Ishikawa (cell line): ENCODE measurements at regions not wholly inside any gene's neighbourhood (a gene's known extent, or its start where the extent isn't known, plus 50 kb on each side); places are given as distances from the start of the nearest gene placed in this dataset.

Experiments
- CEBPB ChIP-seq: IDR thresholded peaks from 2 replicates; pipeline ENCODE4 v1.6.1; 2012
- CREB1 ChIP-seq: IDR thresholded peaks from 2 replicates; pipeline ENCODE4 v1.6.1; 2012; ENCODE audit warnings: low read depth
- EGR1 ChIP-seq: IDR thresholded peaks from 2 replicates; pipeline ENCODE4 v1.6.1; 2012
- EP300 ChIP-seq: IDR thresholded peaks from 2 replicates; pipeline ENCODE4 v1.6.1; 2012; ENCODE audit warnings: borderline replicate concordance
- FOXM1 ChIP-seq: IDR thresholded peaks from 2 replicates; pipeline ENCODE4 v1.6.1; 2012; ENCODE audit warnings: low read depth, borderline replicate concordance
- NFIC ChIP-seq: IDR thresholded peaks from 2 replicates; pipeline ENCODE4 v1.6.1; 2012
- RAD21 ChIP-seq: IDR thresholded peaks from 2 replicates; pipeline ENCODE4 v1.6.1; 2012; ENCODE audit warnings: low read depth
- TAF1 ChIP-seq: IDR thresholded peaks from 2 replicates; pipeline ENCODE4 v1.6.1; 2012; ENCODE audit warnings: low read depth, mild to moderate bottlenecking
- TCF12 ChIP-seq: IDR thresholded peaks from 2 replicates; pipeline ENCODE4 v1.6.1; 2012; ENCODE audit warnings: low read depth
- TEAD4 ChIP-seq: IDR thresholded peaks from 2 replicates; pipeline ENCODE4 v1.6.1; 2012
- YY1 ChIP-seq: IDR thresholded peaks from 2 replicates; pipeline ENCODE4 v1.6.1; 2012; ENCODE audit warnings: low read depth
- ZBTB7A ChIP-seq: IDR thresholded peaks from 2 replicates; pipeline ENCODE4 v1.6.1; 2012; ENCODE audit warnings: low read depth
- TF ChIP-seq, protein P1 (sequence below): IDR thresholded peaks from 2 replicates; pipeline ENCODE4 v1.6.1; 2012
- TF ChIP-seq, protein P2 (sequence below): IDR thresholded peaks from 2 replicates; pipeline ENCODE4 v1.6.1; 2012
- TF ChIP-seq, protein P3 (sequence below): IDR thresholded peaks from 2 replicates; pipeline ENCODE4 v1.6.1; 2012; ENCODE audit warnings: low read depth, mild to moderate bottlenecking

DNA sequence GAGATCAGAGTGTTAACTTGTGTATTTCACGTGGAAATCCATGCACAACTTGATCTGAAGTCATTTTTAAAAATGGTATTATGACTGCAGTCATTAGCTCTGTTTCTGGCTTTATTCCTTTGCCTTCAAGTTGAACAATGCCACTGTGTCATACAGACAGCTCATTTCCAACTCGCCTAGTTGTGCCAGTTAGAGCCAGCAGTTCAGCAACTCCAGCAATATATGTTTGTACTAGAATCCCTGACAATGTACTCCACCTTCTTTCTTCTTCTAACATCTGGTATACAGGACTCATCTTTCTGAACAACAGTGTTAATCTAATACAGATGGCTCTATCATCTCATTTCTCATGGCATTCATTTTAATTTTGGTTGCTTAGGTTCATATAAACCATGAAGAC, 418.3 kb upstream of the POU3F2 start:
- TF ChIP-seq, protein P1, sequence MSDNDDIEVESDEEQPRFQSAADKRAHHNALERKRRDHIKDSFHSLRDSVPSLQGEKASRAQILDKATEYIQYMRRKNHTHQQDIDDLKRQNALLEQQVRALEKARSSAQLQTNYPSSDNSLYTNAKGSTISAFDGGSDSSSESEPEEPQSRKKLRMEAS = no peak
- TF ChIP-seq CREB1 = no peak
- no peak for TF ChIP-seq TEAD4
- no peak for TF ChIP-seq ZBTB7A
- no peak for TF ChIP-seq FOXM1
- TF ChIP-seq EGR1 = no peak
- TF ChIP-seq, protein P2, sequence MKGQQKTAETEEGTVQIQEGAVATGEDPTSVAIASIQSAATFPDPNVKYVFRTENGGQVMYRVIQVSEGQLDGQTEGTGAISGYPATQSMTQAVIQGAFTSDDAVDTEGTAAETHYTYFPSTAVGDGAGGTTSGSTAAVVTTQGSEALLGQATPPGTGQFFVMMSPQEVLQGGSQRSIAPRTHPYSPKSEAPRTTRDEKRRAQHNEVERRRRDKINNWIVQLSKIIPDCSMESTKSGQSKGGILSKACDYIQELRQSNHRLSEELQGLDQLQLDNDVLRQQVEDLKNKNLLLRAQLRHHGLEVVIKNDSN = no peak
- no peak for TF ChIP-seq TCF12
- no peak for TF ChIP-seq RAD21
- no peak for TF ChIP-seq YY1
- TF ChIP-seq, protein P3, sequence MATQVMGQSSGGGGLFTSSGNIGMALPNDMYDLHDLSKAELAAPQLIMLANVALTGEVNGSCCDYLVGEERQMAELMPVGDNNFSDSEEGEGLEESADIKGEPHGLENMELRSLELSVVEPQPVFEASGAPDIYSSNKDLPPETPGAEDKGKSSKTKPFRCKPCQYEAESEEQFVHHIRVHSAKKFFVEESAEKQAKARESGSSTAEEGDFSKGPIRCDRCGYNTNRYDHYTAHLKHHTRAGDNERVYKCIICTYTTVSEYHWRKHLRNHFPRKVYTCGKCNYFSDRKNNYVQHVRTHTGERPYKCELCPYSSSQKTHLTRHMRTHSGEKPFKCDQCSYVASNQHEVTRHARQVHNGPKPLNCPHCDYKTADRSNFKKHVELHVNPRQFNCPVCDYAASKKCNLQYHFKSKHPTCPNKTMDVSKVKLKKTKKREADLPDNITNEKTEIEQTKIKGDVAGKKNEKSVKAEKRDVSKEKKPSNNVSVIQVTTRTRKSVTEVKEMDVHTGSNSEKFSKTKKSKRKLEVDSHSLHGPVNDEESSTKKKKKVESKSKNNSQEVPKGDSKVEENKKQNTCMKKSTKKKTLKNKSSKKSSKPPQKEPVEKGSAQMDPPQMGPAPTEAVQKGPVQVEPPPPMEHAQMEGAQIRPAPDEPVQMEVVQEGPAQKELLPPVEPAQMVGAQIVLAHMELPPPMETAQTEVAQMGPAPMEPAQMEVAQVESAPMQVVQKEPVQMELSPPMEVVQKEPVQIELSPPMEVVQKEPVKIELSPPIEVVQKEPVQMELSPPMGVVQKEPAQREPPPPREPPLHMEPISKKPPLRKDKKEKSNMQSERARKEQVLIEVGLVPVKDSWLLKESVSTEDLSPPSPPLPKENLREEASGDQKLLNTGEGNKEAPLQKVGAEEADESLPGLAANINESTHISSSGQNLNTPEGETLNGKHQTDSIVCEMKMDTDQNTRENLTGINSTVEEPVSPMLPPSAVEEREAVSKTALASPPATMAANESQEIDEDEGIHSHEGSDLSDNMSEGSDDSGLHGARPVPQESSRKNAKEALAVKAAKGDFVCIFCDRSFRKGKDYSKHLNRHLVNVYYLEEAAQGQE = no peak
- no peak for TF ChIP-seq CEBPB
- no peak for TF ChIP-seq NFIC
- TF ChIP-seq TAF1 = no peak
- no peak for TF ChIP-seq EP300

DNA sequence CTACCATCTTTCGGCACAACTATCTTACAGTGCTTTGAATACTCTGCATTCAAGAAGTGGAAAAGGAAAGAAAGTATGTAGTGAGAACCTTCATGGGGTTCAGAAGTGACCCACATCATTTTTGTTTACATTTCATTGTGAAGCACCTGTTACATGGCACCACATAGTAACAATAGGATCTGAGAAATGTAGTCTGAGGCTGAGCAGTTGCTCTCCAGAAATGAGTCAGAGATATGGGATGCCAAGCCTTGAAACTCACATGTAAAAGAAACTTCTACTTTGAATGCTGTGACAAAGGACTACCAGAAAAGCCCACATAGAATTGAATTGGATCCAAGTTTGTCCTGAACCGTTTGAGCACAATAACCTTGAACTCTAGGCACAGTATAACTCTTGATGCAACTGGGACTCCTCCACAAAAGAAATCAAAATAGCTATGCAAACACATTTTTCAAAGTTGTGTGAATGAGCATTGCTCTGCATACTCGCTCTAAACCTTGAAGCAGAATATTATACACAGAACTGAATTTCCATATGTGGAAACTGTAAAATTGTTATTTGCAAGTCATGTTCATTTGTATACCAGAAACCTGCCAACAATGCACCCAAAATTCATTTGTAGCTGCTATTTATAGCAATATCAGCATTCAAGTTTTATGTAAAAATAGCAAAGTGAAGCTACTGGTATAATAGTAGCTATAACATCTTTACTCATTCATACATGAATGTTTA, 400.9 kb upstream of the POU3F2 start:
- no peak for TF ChIP-seq FOXM1
- TF ChIP-seq, protein P3 = no peak

DNA sequence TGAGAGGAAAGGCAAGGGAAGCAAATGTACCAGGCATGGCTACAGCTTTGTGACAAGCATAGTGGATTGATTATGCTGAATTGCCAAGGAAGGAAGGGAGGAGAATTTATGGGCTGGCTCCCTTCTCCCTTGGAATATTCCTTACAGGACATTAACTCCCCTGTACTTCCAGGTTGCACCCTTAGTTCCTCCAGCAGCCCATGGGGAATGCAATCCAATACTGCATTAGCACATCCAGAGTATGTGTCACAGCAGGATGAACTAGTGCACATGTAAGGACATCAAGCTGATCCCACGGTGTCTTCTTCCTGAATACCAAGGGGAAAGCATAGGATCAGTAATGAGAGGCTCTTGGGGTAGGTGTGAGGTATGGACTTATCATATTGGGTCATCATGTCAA, 390.7 kb upstream of the POU3F2 start:
- no peak for TF ChIP-seq TEAD4
- no peak for TF ChIP-seq EP300
- TF ChIP-seq CEBPB = no peak
- TF ChIP-seq EGR1 = no peak
- no peak for TF ChIP-seq CREB1
- TF ChIP-seq, protein P3 = no peak
- no peak for TF ChIP-seq TAF1
- no peak for TF ChIP-seq RAD21
- no peak for TF ChIP-seq TCF12
- TF ChIP-seq, protein P2 = no peak
- TF ChIP-seq ZBTB7A = no peak

DNA sequence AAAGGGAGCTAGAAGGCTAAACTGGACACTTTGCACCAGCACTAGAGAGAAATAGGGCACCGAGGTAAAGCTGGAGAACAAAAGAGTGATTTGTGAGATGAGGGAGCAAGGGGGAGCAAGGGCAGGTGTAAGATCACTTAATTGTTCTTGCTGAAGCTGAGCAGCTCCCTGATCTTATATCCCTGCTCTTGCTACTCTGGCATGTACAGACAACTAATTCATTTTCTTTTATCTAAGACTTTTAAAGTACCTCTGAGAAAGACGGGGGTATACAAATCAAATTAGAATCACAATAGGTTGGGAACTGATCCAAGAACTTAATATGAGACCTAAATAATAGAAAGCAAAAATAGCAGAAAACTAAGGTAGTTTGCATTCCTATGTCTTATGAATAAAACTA, 381.7 kb upstream of the POU3F2 start:
- TF ChIP-seq TEAD4 (no peak), EGR1 (no peak), TCF12 (no peak), EP300 (no peak), RAD21 (no peak), ZBTB7A (no peak), NFIC (no peak), FOXM1 (no peak), CREB1 (no peak), TAF1 (no peak), YY1 (no peak), CEBPB (no peak)
- TF ChIP-seq, protein P1 = no peak
- TF ChIP-seq, protein P2 = no peak
- TF ChIP-seq, protein P3 = no peak
